SK-N-SH treated with all-trans-retinoic acid at 6 μM for 48 hours (cell line): ENCODE measurements at regions not wholly inside any gene's neighbourhood (a gene's known extent, or its start where the extent isn't known, plus 50 kb on each side); places are given as distances from the start of the nearest gene placed in this dataset.

Experiments
- ARNTL ChIP-seq: fragments of 450-650 bp; formaldehyde crosslinking; IDR thresholded peaks from 2 replicates; pipeline ENCODE4 v1.5.0; 2020; ENCODE audit warnings: low read depth, mild to moderate bottlenecking, moderate library complexity, borderline replicate concordance
- BACH2 ChIP-seq: fragments of 250-450 bp; sonication (Bioruptor Pico); IDR thresholded peaks from 2 replicates; pipeline ENCODE4 v1.9.0; 2021; ENCODE audit warnings: mild to moderate bottlenecking, borderline replicate concordance
- CSDC2 ChIP-seq: fragments of 250-450 bp; sonication (Bioruptor Pico); IDR thresholded peaks from 2 replicates; pipeline ENCODE4 v1.5.0; 2020; ENCODE audit warnings: mild to moderate bottlenecking, moderate library complexity
- CSRNP3 ChIP-seq: fragments of 250-450 bp; sonication (Bioruptor Pico); IDR thresholded peaks from 2 replicates; pipeline ENCODE4 v1.5.1; 2021; ENCODE audit warnings: mild to moderate bottlenecking, moderate library complexity
- ESRRG ChIP-seq: fragments of 250-450 bp; sonication (Bioruptor Pico); IDR thresholded peaks from 2 replicates; pipeline ENCODE4 v1.6.1; 2021; ENCODE audit warnings: mild to moderate bottlenecking
- POU6F1 ChIP-seq: fragments of 250-450 bp; sonication (Bioruptor Pico); IDR thresholded peaks from 2 replicates; pipeline ENCODE4 v1.8.0; 2021; ENCODE audit warnings: low read depth, mild to moderate bottlenecking, moderate library complexity, borderline replicate concordance
- PPARA ChIP-seq: fragments of 250-450 bp; sonication (Bioruptor Pico); IDR thresholded peaks from 2 replicates; pipeline ENCODE4 v1.5.0; 2020; ENCODE audit warnings: mild to moderate bottlenecking, borderline replicate concordance
- ZC3H10 ChIP-seq: fragments of 250-450 bp; sonication (Bioruptor Pico); IDR thresholded peaks from 2 replicates; pipeline ENCODE4 v1.5.1; 2021; ENCODE audit warnings: mild to moderate bottlenecking, moderate library complexity
- ZFP3 ChIP-seq: fragments of 250-450 bp; sonication (Bioruptor Pico); IDR thresholded peaks from 2 replicates; pipeline ENCODE4 v1.5.0; 2020; ENCODE audit warnings: mild to moderate bottlenecking, moderate library complexity
- ZFP30 ChIP-seq: fragments of 450-650 bp; formaldehyde crosslinking; IDR thresholded peaks from 2 replicates; pipeline ENCODE4 v1.5.0; 2022; ENCODE audit warnings: mild to moderate bottlenecking, moderate library complexity
- ZNF565 ChIP-seq: fragments of 450-650 bp; formaldehyde crosslinking; conservative IDR thresholded peaks from 2 replicates; pipeline ENCODE4 v1.5.0; 2020; ENCODE audit warnings: low read depth, mild to moderate bottlenecking, moderate library complexity
- ZNF70 ChIP-seq: fragments of 450-650 bp; formaldehyde crosslinking; IDR thresholded peaks from 2 replicates; pipeline ENCODE4 v1.5.0; 2020; ENCODE audit warnings: mild to moderate bottlenecking, moderate library complexity
- ZNF8 ChIP-seq: fragments of 450-650 bp; formaldehyde crosslinking; IDR thresholded peaks from 2 replicates; pipeline ENCODE4 v1.5.0; 2020; ENCODE audit warnings: mild to moderate bottlenecking, moderate library complexity

GRCh38 chr1:5297886-5298239, 643.5 kb downstream of the AJAP1 start:
- no peak for TF ChIP-seq PPARA (CRISPR knock-in tag)
- TF ChIP-seq ARNTL (CRISPR knock-in tag), result no peak
- TF ChIP-seq CSRNP3, result no peak
- no peak for TF ChIP-seq POU6F1 (CRISPR knock-in tag)
- no peak for TF ChIP-seq ZFP3
- no peak for TF ChIP-seq BACH2 (CRISPR knock-in tag)
- TF ChIP-seq ZNF70 (CRISPR knock-in tag), result no peak
- TF ChIP-seq ESRRG (CRISPR knock-in tag), result no peak
- no peak for TF ChIP-seq CSDC2
- no peak for TF ChIP-seq ZNF8 (CRISPR knock-in tag)
- no peak for TF ChIP-seq ZC3H10 (CRISPR knock-in tag)
- TF ChIP-seq ZNF565 (CRISPR knock-in tag), result no peak
- no peak for TF ChIP-seq ZFP30 (CRISPR knock-in tag)
